Left lung (tissue), 4 donors: ENCODE measurements at regions not wholly inside any gene's neighbourhood (a gene's known extent, or its start where the extent isn't known, plus 50 kb on each side); places are given as distances from the start of the nearest gene placed in this dataset.

Experiments used
- ATAC-seq: fragments of 200-7000 bp; cut with Tn5 transposase; one replicate; pipeline ENCODE4 v1.9.1; 2020; ENCODE audit warnings: moderate library complexity
- DNase-seq, 4 donors: peaks; one replicate each; pipeline ENCODE4 v3.0.0-alpha.2; 2013 to 2020
- H3K27ac ChIP-seq, 2 donors: fragments of 200-600 bp; sonication (generic) in 1 of 2; one replicate each; pipeline versions ENCODE4 v1.5.0 to v1.8.0; 2020 to 2021
- H3K27me3 ChIP-seq, 2 donors: fragments of 200-600 bp; sonication (generic) in 1 of 2; one replicate each; pipeline versions ENCODE4 v1.5.0 to v1.8.0; 2020 to 2021
- H3K36me3 ChIP-seq, 2 donors: fragments of 200-600 bp; sonication (generic) in 1 of 2; one replicate each; pipeline versions ENCODE4 v1.5.0 to v1.8.0; 2020 to 2021
- H3K4me1 ChIP-seq, 2 donors: fragments of 200-600 bp; one replicate each; pipeline ENCODE4 v1.8.0; 2021
- H3K4me3 ChIP-seq, 2 donors: fragments of 200-600 bp; sonication (generic) in 1 of 2; one replicate each; pipeline versions ENCODE4 v1.5.0 to v1.8.0; 2020 to 2021; ENCODE audit warnings: mild to moderate bottlenecking in 1 of 2
- H3K9me3 ChIP-seq, 2 donors: fragments of 200-600 bp; sonication (generic) in 1 of 2; one replicate each; pipeline versions ENCODE4 v1.5.0 to v1.8.0; 2020 to 2021
- CTCF ChIP-seq, 2 donors: fragments of 200-600 bp; sonication (generic) in 1 of 2; IDR thresholded peaks; one replicate each; pipeline versions ENCODE4 v1.5.0 to v1.8.0; 2021; ENCODE audit warnings: antibody characterized with exemption in 2 of 2
- intact Hi-C, 2 donors: fragments of 100-400 bp; cut with DNase I; formaldehyde crosslinking; loops; one replicate each; pipeline versions ENCODE4 v1.11.2 to v1.14.2; 2022
- donor health status: DM: no; HTN: yes; CAD: no.
- donor health status: DM: no; HTN: no; CAD: no.

- intact Hi-C loops = no loop called here
- Histone ChIP-seq H3K27me3 (no peaks in the 10 kb centered on the region), H3K4me3 (no peak overlapping the region), H3K36me3 (no peaks in the 10 kb centered on the region), H3K27ac (no peak overlapping the region), H3K9me3 (no peaks in the 10 kb centered on the region), H3K4me1 (no peaks in the 10 kb centered on the region)
- ATAC-seq (peak; percentile 57), DNase-seq (peak in 1 of 4 donors; percentile 16)
- peak in 1 of 2 donors; percentile 53 for TF ChIP-seq CTCF (IDR thresholded peaks at IDR 0.05)
Observed at GRCh38 chrX:3962511-3963311, 249.3 kb upstream of the PRKX start.

DNA sequence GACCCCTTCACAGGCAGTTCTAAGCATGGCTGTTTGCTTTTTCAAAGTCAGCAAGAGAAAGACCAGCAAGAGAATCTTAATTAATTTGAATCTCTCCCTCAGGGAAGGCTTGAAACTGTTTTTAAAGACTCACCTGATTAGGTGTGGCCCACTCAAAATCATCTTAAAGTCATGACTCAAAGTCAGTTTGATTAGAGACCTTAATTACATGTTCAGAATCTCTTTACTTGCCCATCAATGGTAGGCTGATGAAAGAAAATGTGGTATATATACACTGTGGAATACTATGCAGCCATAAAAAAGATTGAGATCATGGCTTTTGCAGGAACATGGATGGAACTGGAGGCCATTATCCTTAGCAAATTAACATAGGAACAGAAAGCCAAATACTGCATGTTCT is 247.5 kb upstream of the PRKX start:
- ATAC-seq (no peak), DNase-seq (no peak)
- no peaks in the 10 kb centered on the region for H3K36me3 ChIP-seq
- no peak overlapping the region for H3K27ac ChIP-seq
- no peaks in the 10 kb centered on the region for H3K4me1 ChIP-seq
- no peaks in the 10 kb centered on the region for H3K9me3 ChIP-seq
- H3K27me3 ChIP-seq = no peaks in the 10 kb centered on the region
- intact Hi-C loops = no loop called here
- H3K4me3 ChIP-seq = no peak overlapping the region
- no peak for TF ChIP-seq CTCF (IDR thresholded peaks at IDR 0.05)

- no peaks in the 10 kb centered on the region for H3K4me1 ChIP-seq
- H3K27ac ChIP-seq = no peak overlapping the region
- H3K36me3 ChIP-seq = no peaks in the 10 kb centered on the region
- no peaks in the 10 kb centered on the region for H3K9me3 ChIP-seq
- intact Hi-C loops = no loop called here
- ATAC-seq = no peak
- H3K4me3 ChIP-seq = no peak overlapping the region
- TF ChIP-seq CTCF (IDR thresholded peaks at IDR 0.05) = no peak
- DNase-seq = no peak
- no peaks in the 10 kb centered on the region for H3K27me3 ChIP-seq
Observed at GRCh38 chrX:3951859-3952258, 238.4 kb upstream of the PRKX start.

DNA sequence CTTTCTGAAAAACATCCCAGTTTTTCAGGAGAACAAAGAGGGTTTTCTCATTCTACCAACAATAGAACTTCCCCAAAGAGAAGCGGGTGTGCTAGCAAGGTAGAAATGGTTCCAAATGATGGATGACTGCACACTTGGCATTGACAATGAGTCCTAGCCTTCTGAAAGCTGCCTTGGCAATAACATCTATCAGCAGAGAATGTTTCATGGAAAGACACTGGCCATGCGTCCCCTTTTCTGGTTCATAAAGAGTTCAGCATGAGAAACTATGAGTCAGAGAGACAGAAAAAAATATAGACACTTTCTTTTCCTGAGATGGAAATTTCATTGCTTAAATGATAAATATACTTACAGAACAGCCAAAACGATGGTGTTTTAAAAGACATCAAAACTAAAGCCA is 236.9 kb upstream of the PRKX start:
- ATAC-seq = no peak
- Histone ChIP-seq H3K9me3 (no peaks in the 10 kb centered on the region), H3K27me3 (no peaks in the 10 kb centered on the region), H3K36me3 (no peaks in the 10 kb centered on the region), H3K27ac (no peak overlapping the region), H3K4me1 (no peaks in the 10 kb centered on the region), H3K4me3 (no peak overlapping the region)
- TF ChIP-seq CTCF (IDR thresholded peaks at IDR 0.05) = no peak
- no peak for DNase-seq
- intact Hi-C loops = no loop called here

DNA sequence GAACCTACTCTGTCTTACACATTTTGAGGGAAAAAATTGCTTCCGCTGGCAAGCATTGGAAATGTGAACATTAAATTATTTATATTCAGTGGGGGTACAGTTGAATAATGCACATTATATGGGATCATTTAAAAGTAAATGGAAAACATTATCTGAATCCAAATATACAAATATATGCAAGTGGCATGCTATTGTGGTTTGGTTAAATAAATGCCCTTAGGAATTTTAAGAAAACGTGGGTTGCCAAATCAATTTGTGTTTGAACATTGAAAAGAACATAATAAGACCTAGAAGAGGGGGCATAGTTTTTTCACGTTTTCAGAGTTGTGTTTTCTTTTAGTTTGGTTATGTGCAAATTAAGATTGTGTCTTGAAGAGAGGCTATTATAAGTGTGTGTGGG is 230.5 kb upstream of the PRKX start:
- intact Hi-C loops = no loop called here
- no peak for DNase-seq
- no peak overlapping the region for H3K4me3 ChIP-seq
- H3K4me1 ChIP-seq = no peaks in the 10 kb centered on the region
- no peaks in the 10 kb centered on the region for H3K27me3 ChIP-seq
- no peaks in the 10 kb centered on the region for H3K36me3 ChIP-seq
- no peak overlapping the region for H3K27ac ChIP-seq
- TF ChIP-seq CTCF (IDR thresholded peaks at IDR 0.05) = no peak
- ATAC-seq = no peak
- H3K9me3 ChIP-seq = no peaks in the 10 kb centered on the region
